GM19023 (cell line): ENCODE measurements at regions not wholly inside any gene's neighbourhood (a gene's known extent, or its start where the extent isn't known, plus 50 kb on each side); places are given as distances from the start of the nearest gene placed in this dataset.
"Not testable (repeated sequence)": the region's sequence is repeated elsewhere in the genome, so short reads cannot be mapped to it uniquely, and the experiment has no call there.

Experiments used
- ATAC-seq: cut with Tn5 transposase; IDR thresholded peaks from one replicate; pipeline ENCODE4 v1.9.1; 2021; ENCODE audit warnings: mild to moderate bottlenecking, moderate library complexity; ENCODE audit not compliant: unreplicated experiment

- not testable (repeated sequence) for ATAC-seq
These were observed 139.8 kb upstream of the ERV3-1 start for GRCh38 chr7:65146118-65146914.

GRCh38 chr7:65145710-65146109, 139.2 kb upstream of the ERV3-1 start:
- ATAC-seq, result not testable (repeated sequence)

GRCh38 chr7:65145008-65145407, 138.5 kb upstream of the ERV3-1 start:
- not testable (repeated sequence) for ATAC-seq

GRCh38 chr7:65144557-65144956, 138.1 kb upstream of the ERV3-1 start:
- ATAC-seq, result not testable (repeated sequence)

GRCh38 chr7:65144119-65144518, 137.6 kb upstream of the ERV3-1 start:
- ATAC-seq, result not testable (repeated sequence)

- not testable (repeated sequence) for ATAC-seq
These were observed 135.4 kb upstream of the ERV3-1 start for GRCh38 chr7:65141894-65142293.

- not testable (repeated sequence) for ATAC-seq
These were observed 134.9 kb upstream of the ERV3-1 start for GRCh38 chr7:65141405-65141778.

GRCh38 chr7:65140543-65141404, 134.3 kb upstream of the ERV3-1 start:
- ATAC-seq, result not testable (repeated sequence)

- ATAC-seq, result not testable (repeated sequence)
These were observed 130.4 kb upstream of the ERV3-1 start for GRCh38 chr7:65136850-65137249.

- ATAC-seq, result not testable (repeated sequence)
These were observed 126.6 kb upstream of the ERV3-1 start for GRCh38 chr7:65133087-65133486.

GRCh38 chr7:65132256-65132655, 125.8 kb upstream of the ERV3-1 start:
- not testable (repeated sequence) for ATAC-seq

- not testable (repeated sequence) for ATAC-seq
These were observed 120.9 kb upstream of the ERV3-1 start for GRCh38 chr7:65127364-65127763.

GRCh38 chr7:65124600-65124999, 118.1 kb upstream of the ERV3-1 start:
- ATAC-seq, result not testable (repeated sequence)

- ATAC-seq, result not testable (repeated sequence)
These were observed 99.2 kb upstream of the ERV3-1 start for GRCh38 chr7:65105650-65106203.

GRCh38 chr7:65100499-65100898, 94.0 kb upstream of the ERV3-1 start:
- not testable (repeated sequence) for ATAC-seq

GRCh38 chr7:65081669-65082055, 75.2 kb upstream of the ERV3-1 start:
- ATAC-seq, result not testable (repeated sequence)

- ATAC-seq, result peak; percentile 100
These were observed 74.5 kb upstream of the ERV3-1 start for GRCh38 chr7:65080799-65081668.

- ATAC-seq, result not testable (repeated sequence)
These were observed 68.5 kb upstream of the ERV3-1 start for GRCh38 chr7:65074959-65075358.

GRCh38 chr7:65073160-65073559, 66.7 kb upstream of the ERV3-1 start:
- ATAC-seq, result not testable (repeated sequence)

GRCh38 chr7:65071854-65072431, 65.5 kb upstream of the ERV3-1 start:
- ATAC-seq, result not testable (repeated sequence)
